LNCaP clone FGC (cell line): ENCODE measurements at regions not wholly inside any gene's neighbourhood (a gene's known extent, or its start where the extent isn't known, plus 50 kb on each side); places are given as distances from the start of the nearest gene placed in this dataset.
A peak's percentile ranks its signal among the peaks of the same experiment; 100 is the strongest.

Source experiments
- DNase-seq: peaks from one replicate; pipeline ENCODE4 v3.0.0-alpha.2; 2011; ENCODE audit warnings: low read depth
- H3K4me3 ChIP-seq: 2 replicates; pipeline ENCODE4 v1.5.1; 2011; ENCODE audit warnings: mild to moderate bottlenecking, low read depth, low read length, control low read depth
- TF ChIP-seq, protein P1 (sequence below): IDR thresholded peaks from 2 replicates; pipeline ENCODE4 v1.5.1; 2012; ENCODE audit warnings: mild to moderate bottlenecking; ENCODE audit not compliant: control insufficient read depth, insufficient read depth; ENCODE audit errors: extremely low read depth

DNA sequence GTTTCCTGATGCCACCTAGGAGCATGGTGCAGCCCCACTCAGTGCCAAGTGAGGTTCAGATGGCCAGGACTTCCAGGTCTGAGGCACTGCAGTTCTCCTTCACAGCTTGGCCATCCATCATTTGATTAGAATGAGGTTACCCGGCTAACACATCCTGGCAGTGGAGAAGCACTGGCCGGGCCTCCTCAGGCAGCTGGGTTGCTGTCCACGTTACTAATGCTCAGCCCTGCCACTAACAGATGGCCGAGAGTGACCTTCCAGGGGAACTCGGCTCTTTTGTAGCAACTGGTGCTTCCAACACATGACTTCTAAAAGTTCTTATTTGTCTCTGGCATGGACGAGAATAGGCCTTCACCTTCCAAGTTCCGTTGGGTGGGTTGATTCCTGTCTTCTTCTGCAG lies 204.6 kb upstream of the CFAP20DC start:
- TF ChIP-seq, protein P1, sequence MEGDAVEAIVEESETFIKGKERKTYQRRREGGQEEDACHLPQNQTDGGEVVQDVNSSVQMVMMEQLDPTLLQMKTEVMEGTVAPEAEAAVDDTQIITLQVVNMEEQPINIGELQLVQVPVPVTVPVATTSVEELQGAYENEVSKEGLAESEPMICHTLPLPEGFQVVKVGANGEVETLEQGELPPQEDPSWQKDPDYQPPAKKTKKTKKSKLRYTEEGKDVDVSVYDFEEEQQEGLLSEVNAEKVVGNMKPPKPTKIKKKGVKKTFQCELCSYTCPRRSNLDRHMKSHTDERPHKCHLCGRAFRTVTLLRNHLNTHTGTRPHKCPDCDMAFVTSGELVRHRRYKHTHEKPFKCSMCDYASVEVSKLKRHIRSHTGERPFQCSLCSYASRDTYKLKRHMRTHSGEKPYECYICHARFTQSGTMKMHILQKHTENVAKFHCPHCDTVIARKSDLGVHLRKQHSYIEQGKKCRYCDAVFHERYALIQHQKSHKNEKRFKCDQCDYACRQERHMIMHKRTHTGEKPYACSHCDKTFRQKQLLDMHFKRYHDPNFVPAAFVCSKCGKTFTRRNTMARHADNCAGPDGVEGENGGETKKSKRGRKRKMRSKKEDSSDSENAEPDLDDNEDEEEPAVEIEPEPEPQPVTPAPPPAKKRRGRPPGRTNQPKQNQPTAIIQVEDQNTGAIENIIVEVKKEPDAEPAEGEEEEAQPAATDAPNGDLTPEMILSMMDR, result no peak
- no peak for DNase-seq

DNA sequence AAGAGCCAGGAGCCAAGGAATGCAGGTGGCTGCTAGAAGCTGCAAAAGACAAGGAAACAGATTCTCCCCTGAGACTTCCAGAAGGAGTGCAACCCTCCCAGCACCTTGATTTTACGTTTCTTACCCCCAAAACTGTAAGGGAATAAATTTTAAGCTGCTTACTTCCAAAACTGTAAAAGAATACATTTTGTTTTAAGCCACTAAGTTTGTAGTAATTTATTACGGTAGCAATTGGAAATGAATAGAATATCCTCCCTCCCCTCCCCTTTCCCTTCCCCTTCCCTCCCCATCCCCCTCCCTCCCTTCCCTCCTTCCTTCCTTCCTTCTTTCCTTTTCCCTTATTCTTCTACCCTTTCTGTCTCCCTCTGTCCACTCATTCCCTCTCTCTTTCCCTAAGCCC lies 203.7 kb upstream of the CFAP20DC start:
- TF ChIP-seq, protein P1, result no peak
- DNase-seq, result no peak
- no peak overlapping the region for H3K4me3 ChIP-seq

More for the DNA sequence above, 204.6 kb upstream of the CFAP20DC start:
- no peak overlapping the region for H3K4me3 ChIP-seq

DNA sequence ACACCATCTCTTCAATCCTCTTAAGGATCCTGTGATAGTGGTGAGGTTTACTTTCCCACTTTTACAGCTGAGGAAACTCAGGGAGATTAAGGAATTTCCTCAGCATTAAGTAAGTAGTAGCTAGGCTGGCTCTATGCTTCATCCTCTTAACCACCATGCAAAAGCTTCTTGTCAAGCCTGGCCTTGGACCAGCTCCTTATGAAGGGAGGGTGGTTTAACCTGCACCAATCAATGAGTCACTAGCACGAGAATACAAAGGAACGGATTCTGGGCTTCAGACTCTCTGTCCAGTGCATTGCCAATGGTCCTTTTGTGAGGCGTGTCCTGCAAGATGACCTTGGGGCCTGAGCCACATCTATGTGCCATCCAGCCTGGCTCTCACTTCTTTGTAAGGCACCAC lies 202.0 kb upstream of the CFAP20DC start:
- no peak overlapping the region for H3K4me3 ChIP-seq
- TF ChIP-seq, protein P1, result no peak
- no peak for DNase-seq

DNA sequence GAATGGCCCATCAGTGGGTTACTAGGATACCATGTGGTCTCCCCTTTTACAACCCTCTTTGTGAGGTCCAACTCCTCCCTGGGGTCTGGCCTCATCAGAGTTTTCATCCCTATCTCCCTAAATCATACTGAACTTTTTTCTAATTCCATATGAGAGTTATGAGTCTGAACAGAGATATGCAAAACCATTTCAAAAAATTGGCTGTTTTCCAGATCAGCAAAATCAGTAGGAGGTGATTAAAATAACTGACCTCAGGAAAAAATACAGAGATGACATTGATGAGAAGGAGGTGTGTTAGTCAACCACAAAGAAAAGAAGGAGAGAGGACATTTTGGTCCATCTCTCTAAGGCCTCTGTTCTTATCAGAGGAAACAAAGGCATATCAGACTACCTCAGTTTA lies 200.8 kb upstream of the CFAP20DC start:
- DNase-seq, result no peak
- H3K4me3 ChIP-seq, result no peak overlapping the region
- TF ChIP-seq, protein P1, result no peak

DNA sequence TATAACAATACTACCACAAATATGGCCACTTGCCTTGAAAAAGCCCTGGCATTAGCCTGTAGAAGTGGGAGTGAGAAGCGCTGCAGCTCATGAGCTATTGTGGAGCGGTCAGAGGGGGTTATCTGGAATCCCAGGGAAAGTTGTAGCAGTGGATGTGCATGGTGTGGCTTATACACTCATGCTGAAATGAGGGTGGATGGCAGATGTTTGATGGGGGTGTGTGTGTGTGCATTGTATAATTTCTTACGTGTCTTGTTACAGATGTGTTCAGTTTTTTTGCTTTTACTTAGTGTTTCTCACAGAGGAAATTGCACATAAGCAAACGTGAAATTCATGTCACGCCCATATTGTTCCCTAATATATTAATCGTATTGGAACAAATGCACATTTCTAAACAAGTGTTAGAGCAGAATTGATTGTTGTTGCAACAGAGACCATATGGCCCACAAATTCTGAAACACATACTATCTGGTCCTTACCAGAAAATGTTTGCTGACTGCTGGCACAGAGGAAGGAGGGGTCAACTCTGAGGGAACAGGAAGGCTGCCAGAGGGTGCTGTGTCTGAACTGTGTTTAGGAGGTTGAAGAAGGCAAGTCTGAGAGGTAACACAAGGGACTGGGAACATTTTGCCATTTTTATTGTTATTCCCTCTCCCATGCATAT lies 200.0 kb upstream of the CFAP20DC start:
- no peak for DNase-seq
- H3K4me3 ChIP-seq, result no peak overlapping the region
- TF ChIP-seq, protein P1, result no peak

DNA sequence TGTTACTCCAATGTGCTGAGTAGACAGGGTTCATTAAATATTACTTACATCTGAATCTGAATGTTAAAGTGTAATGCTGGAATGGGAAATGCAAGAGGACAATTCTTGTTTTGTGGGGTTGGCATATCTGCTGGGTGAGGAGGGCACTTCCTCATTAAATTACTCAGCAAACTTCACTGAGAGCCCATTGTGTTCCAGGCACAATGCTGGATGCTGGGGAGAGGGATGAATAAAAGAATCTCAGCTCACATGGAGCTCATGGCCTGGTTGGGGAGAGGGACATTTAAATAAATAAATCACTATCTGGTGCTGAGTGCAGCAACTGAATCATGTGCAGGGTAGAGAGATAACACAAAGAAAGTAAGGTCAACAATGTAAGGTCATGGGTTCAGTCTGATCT lies 199.2 kb upstream of the CFAP20DC start:
- TF ChIP-seq, protein P1, result no peak
- no peak for DNase-seq

DNA sequence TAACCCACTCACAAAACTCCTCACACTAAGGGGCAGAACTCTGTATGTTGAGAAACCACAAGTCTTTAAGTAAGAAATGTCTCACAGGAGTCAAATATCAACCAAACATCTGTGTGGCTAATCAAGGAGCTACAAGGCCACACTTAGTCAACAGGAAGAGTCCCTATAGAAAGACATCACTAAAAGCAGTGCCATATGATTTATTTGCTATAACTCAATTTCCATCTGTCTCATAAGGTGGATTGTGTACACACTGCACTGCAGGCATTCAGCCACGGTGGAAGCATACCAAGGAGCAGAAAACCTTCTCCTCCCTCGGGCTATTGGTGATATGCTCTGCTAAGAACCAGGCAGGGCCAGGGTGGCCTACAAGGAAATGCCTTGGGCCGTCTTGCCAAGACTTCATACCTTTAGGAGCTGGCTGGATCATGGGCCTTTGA lies 197.6 kb upstream of the CFAP20DC start:
- TF ChIP-seq, protein P1, result no peak
- DNase-seq, result peak; percentile 66
- no peak overlapping the region for H3K4me3 ChIP-seq

More for the DNA sequence above, 199.2 kb upstream of the CFAP20DC start:
- H3K4me3 ChIP-seq, result no peak overlapping the region
